Nucleus accumbens (tissue), 56 donors: ENCODE measurements at regions not wholly inside any gene's neighbourhood (a gene's known extent, or its start where the extent isn't known, plus 50 kb on each side); places are given as distances from the start of the nearest gene placed in this dataset.
A peak's percentile ranks its signal among the peaks of the same experiment; 100 is the strongest.
"Not testable (repeated sequence)": the region's sequence is repeated elsewhere in the genome, so short reads cannot be mapped to it uniquely, and the experiment has no call there.

Source experiments
- DNase-seq, 56 donors: peaks; one replicate each; lab custom pipeline; 2025; lab: John Stamatoyannopoulos, UW

GRCh38 chr5:99035942-99036341 is 107.1 kb upstream of the CHD1 start:
- no peak for DNase-seq

GRCh38 chr5:99034336-99034735 is 105.5 kb upstream of the CHD1 start:
- DNase-seq: no peak

GRCh38 chr5:99033014-99033900 is 104.5 kb upstream of the CHD1 start:
- no peak for DNase-seq

GRCh38 chr5:99032234-99033013 is 103.6 kb upstream of the CHD1 start:
- DNase-seq: peak in 42 of 56 donors; percentile 0 to 76 (median 25)

- DNase-seq: no peak
Observed at GRCh38 chr5:99030906-99031440, 102.2 kb upstream of the CHD1 start.

GRCh38 chr5:99029172-99029571 is 100.4 kb upstream of the CHD1 start:
- no peak for DNase-seq

GRCh38 chr5:99028170-99028569 is 99.4 kb upstream of the CHD1 start:
- not testable (repeated sequence) for DNase-seq

GRCh38 chr5:99025298-99026045 is 96.7 kb upstream of the CHD1 start:
- no peak for DNase-seq

GRCh38 chr5:99023330-99023729 is 94.5 kb upstream of the CHD1 start:
- no peak for DNase-seq

GRCh38 chr5:99022250-99022649 is 93.4 kb upstream of the CHD1 start:
- no peak for DNase-seq

- DNase-seq: no peak
Observed at GRCh38 chr5:99020698-99021048, 91.9 kb upstream of the CHD1 start.

GRCh38 chr5:99019812-99020697 is 91.2 kb upstream of the CHD1 start:
- no peak for DNase-seq

GRCh38 chr5:99019254-99019653 is 90.4 kb upstream of the CHD1 start:
- no peak for DNase-seq

GRCh38 chr5:99010294-99010693 is 81.5 kb upstream of the CHD1 start:
- no peak for DNase-seq

- DNase-seq: not testable (repeated sequence)
Observed at GRCh38 chr5:99008009-99008408, 79.2 kb upstream of the CHD1 start.

GRCh38 chr5:99005506-99005905 is 76.7 kb upstream of the CHD1 start:
- DNase-seq: no peak

- no peak for DNase-seq
Observed at GRCh38 chr5:99004960-99005359, 76.2 kb upstream of the CHD1 start.

GRCh38 chr5:99000876-99001275 is 72.1 kb upstream of the CHD1 start:
- DNase-seq: no peak

- DNase-seq: no peak
Observed at GRCh38 chr5:99000221-99000620, 71.4 kb upstream of the CHD1 start.

GRCh38 chr5:98999631-99000030 is 70.8 kb upstream of the CHD1 start:
- DNase-seq: no peak
